Muscle of back (tissue), 3 donors: ENCODE measurements at regions not wholly inside any gene's neighbourhood (a gene's known extent, or its start where the extent isn't known, plus 50 kb on each side); places are given as distances from the start of the nearest gene placed in this dataset.
"Not testable (repeated sequence)": the region's sequence is repeated elsewhere in the genome, so short reads cannot be mapped to it uniquely, and the experiment has no call there.

ENCODE experiments used
- DNase-seq, 3 donors: peaks; one replicate each; pipeline versions ENCODE4 v3.0.0 to v3.0.0-alpha.2; 2013

GRCh38 chr2:219832904-219833303 lies 205.5 kb downstream of the SLC4A3 start:
- DNase-seq = no peak

- no peak for DNase-seq
These were observed 208.1 kb downstream of the SLC4A3 start for GRCh38 chr2:219835493-219835892.

- DNase-seq = peak; percentile 23 to 67 (median 35)
These were observed 209.3 kb downstream of the SLC4A3 start for GRCh38 chr2:219836647-219837177.

GRCh38 chr2:219844401-219845091 lies 217.1 kb downstream of the SLC4A3 start:
- DNase-seq = peak in 1 of 3 donors; percentile 49

GRCh38 chr2:219848882-219849281 lies 221.5 kb downstream of the SLC4A3 start:
- DNase-seq = no peak

- no peak for DNase-seq
These were observed 223.7 kb downstream of the SLC4A3 start for GRCh38 chr2:219851169-219851568.

GRCh38 chr2:219851801-219852481 lies 224.5 kb downstream of the SLC4A3 start:
- DNase-seq = peak in 1 of 3 donors; percentile 46

- peak in 1 of 3 donors; percentile 21 for DNase-seq
These were observed 225.2 kb downstream of the SLC4A3 start for GRCh38 chr2:219852626-219853025.

- no peak for DNase-seq
These were observed 229.2 kb downstream of the SLC4A3 start for GRCh38 chr2:219856602-219857001.

- no peak for DNase-seq
These were observed 230.3 kb downstream of the SLC4A3 start for GRCh38 chr2:219857751-219858150.

GRCh38 chr2:219861307-219861706 lies 233.9 kb downstream of the SLC4A3 start:
- DNase-seq = peak in 1 of 3 donors; percentile 13

GRCh38 chr2:219864154-219864553 lies 236.7 kb downstream of the SLC4A3 start:
- DNase-seq = no peak

GRCh38 chr2:219868635-219869034 lies 241.2 kb downstream of the SLC4A3 start:
- DNase-seq = no peak

GRCh38 chr2:219870041-219870440 lies 242.6 kb downstream of the SLC4A3 start:
- DNase-seq = peak in 2 of 3 donors; percentile 21 to 52

GRCh38 chr2:219871351-219871750 lies 243.9 kb downstream of the SLC4A3 start:
- DNase-seq = no peak

- no peak for DNase-seq
These were observed 247.6 kb downstream of the SLC4A3 start for GRCh38 chr2:219875036-219875435.

GRCh38 chr2:219875986-219876385 lies 248.6 kb downstream of the SLC4A3 start:
- not testable (repeated sequence) for DNase-seq

- DNase-seq = no peak
These were observed 249.5 kb downstream of the SLC4A3 start for GRCh38 chr2:219876931-219877330.

- DNase-seq = no peak
These were observed 250.3 kb downstream of the SLC4A3 start for GRCh38 chr2:219877728-219878127.

GRCh38 chr2:219878516-219878915 lies 251.1 kb downstream of the SLC4A3 start:
- no peak for DNase-seq

GRCh38 chr2:219881851-219882250 lies 254.4 kb downstream of the SLC4A3 start:
- DNase-seq = no peak

GRCh38 chr2:219886615-219887014 lies 259.2 kb downstream of the SLC4A3 start:
- no peak for DNase-seq

- DNase-seq = no peak
These were observed 260.4 kb downstream of the SLC4A3 start for GRCh38 chr2:219887870-219888269.
